Endothelial cell (in vitro differentiated cells): ENCODE measurements at regions not wholly inside any gene's neighbourhood (a gene's known extent, or its start where the extent isn't known, plus 50 kb on each side); places are given as distances from the start of the nearest gene placed in this dataset.
A peak's percentile ranks its signal among the peaks of the same experiment; 100 is the strongest.

Experiments used
- DNase-seq: peaks from one replicate; pipeline ENCODE4 v3.0.0; 2021; ENCODE audit warnings: low spot score
- H3K27ac Mint-ChIP-seq: one replicate; pipeline ENCODE4 v1.8.0; 2021; ENCODE audit warnings: mixed read lengths, inconsistent platforms; ENCODE audit not compliant: unreplicated experiment
- H3K27me3 Mint-ChIP-seq: one replicate; pipeline ENCODE4 v1.8.0; 2021; ENCODE audit warnings: mild to moderate bottlenecking, moderate library complexity, mixed read lengths, inconsistent platforms; ENCODE audit not compliant: unreplicated experiment
- H3K36me3 Mint-ChIP-seq: one replicate; pipeline ENCODE4 v1.8.0; 2021; ENCODE audit warnings: mild to moderate bottlenecking, low read depth, mixed read lengths, inconsistent platforms; ENCODE audit not compliant: unreplicated experiment
- H3K4me1 Mint-ChIP-seq: one replicate; pipeline ENCODE4 v1.8.0; 2021; ENCODE audit warnings: mild to moderate bottlenecking, mixed read lengths, inconsistent platforms; ENCODE audit not compliant: unreplicated experiment
- H3K4me3 Mint-ChIP-seq: one replicate; pipeline ENCODE4 v1.8.0; 2021; ENCODE audit warnings: mild to moderate bottlenecking, mixed read lengths, inconsistent platforms; ENCODE audit not compliant: unreplicated experiment
- H3K9me3 Mint-ChIP-seq: one replicate; pipeline ENCODE4 v1.8.0; 2021; ENCODE audit warnings: mixed read lengths, inconsistent platforms; ENCODE audit not compliant: unreplicated experiment
- TF ChIP-seq, protein P1 (sequence below): fragments of 200-600 bp; sonication (generic); IDR thresholded peaks from one replicate; pipeline ENCODE4 v1.5.0; 2021; ENCODE audit warnings: antibody characterized with exemption; ENCODE audit not compliant: unreplicated experiment

DNA sequence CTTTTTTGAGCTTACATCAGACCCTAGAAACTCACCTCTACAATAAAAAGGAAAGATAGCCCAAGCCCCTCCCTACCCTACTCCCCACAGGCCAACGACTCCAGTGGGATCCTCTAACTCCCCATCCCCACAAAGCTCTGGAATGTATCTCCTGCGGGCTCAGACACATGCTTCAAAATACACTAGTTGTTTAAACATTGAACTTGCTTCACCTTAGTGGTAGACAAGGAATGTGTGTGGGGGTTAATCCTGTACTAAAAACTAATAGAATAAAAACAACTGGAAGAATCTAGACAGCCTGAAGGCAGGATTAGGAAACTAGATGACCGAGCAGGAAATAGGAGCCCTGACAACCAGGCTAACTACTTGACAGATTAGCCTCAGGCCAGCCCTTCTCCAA is 211.5 kb downstream of the SUCLG1 start:
- Mint-ChIP-seq H3K27ac (no peak overlapping the region), H3K4me3 (no peak overlapping the region), H3K36me3 (no peaks in the 10 kb centered on the region), H3K4me1 (peaks cover 10% of the 10 kb centered on the region), H3K27me3 (peaks cover 2% of the 10 kb centered on the region), H3K9me3 (no peaks in the 10 kb centered on the region)
- TF ChIP-seq, protein P1, sequence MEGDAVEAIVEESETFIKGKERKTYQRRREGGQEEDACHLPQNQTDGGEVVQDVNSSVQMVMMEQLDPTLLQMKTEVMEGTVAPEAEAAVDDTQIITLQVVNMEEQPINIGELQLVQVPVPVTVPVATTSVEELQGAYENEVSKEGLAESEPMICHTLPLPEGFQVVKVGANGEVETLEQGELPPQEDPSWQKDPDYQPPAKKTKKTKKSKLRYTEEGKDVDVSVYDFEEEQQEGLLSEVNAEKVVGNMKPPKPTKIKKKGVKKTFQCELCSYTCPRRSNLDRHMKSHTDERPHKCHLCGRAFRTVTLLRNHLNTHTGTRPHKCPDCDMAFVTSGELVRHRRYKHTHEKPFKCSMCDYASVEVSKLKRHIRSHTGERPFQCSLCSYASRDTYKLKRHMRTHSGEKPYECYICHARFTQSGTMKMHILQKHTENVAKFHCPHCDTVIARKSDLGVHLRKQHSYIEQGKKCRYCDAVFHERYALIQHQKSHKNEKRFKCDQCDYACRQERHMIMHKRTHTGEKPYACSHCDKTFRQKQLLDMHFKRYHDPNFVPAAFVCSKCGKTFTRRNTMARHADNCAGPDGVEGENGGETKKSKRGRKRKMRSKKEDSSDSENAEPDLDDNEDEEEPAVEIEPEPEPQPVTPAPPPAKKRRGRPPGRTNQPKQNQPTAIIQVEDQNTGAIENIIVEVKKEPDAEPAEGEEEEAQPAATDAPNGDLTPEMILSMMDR: no peak
- no peak for DNase-seq

DNA sequence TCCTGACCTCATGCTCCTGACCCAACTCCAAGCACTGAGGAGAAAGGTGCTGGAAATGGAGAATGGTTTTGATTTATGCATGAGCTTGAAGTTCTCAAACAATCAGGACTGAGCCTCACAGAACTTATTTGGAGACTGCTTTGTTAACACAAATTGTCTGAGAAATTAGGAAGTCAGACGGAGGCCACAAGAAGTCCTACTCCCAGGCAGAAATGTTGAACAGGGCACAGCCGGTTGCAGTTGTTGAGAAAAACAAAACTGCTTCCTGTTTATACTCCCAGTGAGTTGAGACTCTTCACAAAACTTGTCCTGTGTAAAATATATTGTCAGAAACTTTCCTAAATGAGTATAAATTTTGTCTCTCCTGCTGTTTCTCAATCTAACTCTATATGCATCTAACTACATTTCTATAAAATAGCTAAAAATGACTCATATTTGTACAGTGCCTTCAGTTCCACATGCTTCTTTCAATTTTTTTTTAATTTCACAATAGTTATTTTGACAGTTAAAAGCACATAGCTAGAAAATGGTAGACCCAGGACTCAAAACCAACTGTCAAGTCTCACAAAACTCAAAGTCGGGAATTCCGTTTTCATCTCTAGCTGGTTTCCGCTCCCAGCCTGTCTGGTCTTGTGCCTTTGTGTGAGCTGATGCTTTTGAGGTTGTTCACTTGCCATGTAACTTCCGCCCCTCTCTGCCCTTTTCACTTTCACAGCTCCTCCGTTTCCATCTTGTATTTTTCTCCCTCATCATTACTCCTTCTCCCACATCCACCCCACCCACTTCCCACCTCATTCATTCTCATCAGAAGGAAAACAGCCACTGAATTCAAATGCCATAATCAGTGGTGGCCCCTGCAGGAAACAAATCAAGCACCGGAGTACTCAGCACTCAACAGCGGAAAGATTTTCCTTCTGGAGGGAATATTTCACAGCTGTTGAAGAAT is 215.0 kb downstream of the SUCLG1 start:
- H3K4me1 Mint-ChIP-seq: peaks cover 16% of the 10 kb centered on the region
- H3K27ac Mint-ChIP-seq: peak overlapping the region; percentile 24
- H3K27me3 Mint-ChIP-seq: peaks cover 4% of the 10 kb centered on the region
- H3K4me3 Mint-ChIP-seq: no peak overlapping the region
- no peaks in the 10 kb centered on the region for H3K9me3 Mint-ChIP-seq
- TF ChIP-seq, protein P1: no peak
- H3K36me3 Mint-ChIP-seq: no peaks in the 10 kb centered on the region
- no peak for DNase-seq

DNA sequence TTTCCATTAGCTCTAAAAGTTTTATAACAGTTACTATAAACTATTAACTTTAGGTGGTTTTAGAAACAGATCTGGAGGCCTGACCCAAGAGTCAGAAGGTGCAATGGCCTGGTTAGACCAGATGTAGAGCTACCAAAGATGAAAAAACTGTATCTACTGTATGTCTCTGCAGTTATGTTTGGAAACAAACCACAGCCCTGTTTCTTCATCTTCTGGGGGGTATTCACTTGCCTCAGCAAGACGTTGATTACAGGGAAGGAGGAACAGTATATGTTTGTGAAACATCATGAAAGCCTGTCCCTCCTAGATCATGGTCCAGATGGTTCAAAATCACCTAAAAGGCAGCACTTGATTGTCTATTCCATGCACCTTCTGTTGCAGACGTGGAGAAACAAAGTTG is 220.2 kb downstream of the SUCLG1 start:
- no peak for DNase-seq
- TF ChIP-seq, protein P1: no peak
- Mint-ChIP-seq H3K27me3 (peaks cover 1% of the 10 kb centered on the region), H3K4me1 (peaks cover 11% of the 10 kb centered on the region), H3K36me3 (no peaks in the 10 kb centered on the region), H3K9me3 (no peaks in the 10 kb centered on the region), H3K4me3 (no peak overlapping the region), H3K27ac (no peak overlapping the region)

DNA sequence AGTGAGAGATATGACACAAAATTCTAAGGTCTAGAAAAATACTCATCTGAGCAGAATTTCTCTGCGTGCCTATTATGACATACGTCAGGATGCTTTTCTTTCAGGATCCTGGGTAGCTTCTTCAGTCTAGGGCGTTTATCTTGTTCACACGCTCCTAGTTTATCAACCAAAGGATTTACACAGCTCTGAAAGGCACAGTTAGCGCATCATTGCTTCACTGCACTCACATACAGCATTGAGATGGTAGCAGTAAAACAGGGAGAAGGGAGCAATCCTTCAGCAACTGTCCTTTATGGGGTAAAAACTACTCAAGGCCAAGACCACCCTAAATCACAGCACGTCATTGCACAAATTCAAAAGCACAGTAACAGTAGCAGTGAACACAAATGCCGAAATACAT is 222.8 kb downstream of the SUCLG1 start:
- Mint-ChIP-seq H3K9me3 (no peaks in the 10 kb centered on the region), H3K27ac (no peak overlapping the region), H3K36me3 (no peaks in the 10 kb centered on the region), H3K4me3 (no peak overlapping the region), H3K27me3 (no peaks in the 10 kb centered on the region), H3K4me1 (peaks cover 6% of the 10 kb centered on the region)
- no peak for DNase-seq
- TF ChIP-seq, protein P1: no peak

DNA sequence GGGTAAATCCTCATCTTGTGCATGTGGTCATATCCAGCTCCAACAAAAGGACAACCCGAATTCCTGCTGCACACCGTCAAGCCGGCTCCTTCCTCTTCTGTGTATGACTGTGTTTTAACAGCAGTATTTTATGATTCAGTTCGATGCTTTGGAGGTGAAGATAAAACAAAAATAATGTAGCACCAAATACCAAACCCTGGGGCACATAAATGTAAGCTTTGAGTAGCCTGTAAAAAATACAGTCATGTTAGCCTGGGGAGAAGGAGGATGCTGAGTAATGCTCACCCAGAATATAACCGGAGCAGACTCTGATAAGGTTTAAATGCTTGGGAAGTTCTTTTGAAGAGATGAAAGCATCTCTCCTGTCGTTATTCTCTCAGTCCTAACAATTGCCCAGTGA is 225.0 kb downstream of the SUCLG1 start:
- no peak for DNase-seq
- no peaks in the 10 kb centered on the region for H3K27me3 Mint-ChIP-seq
- no peak overlapping the region for H3K27ac Mint-ChIP-seq
- TF ChIP-seq, protein P1: no peak
- no peaks in the 10 kb centered on the region for H3K4me1 Mint-ChIP-seq
- no peak overlapping the region for H3K4me3 Mint-ChIP-seq
- no peaks in the 10 kb centered on the region for H3K9me3 Mint-ChIP-seq
- no peaks in the 10 kb centered on the region for H3K36me3 Mint-ChIP-seq
